MV-4-11 (cell line): ENCODE measurements at regions not wholly inside any gene's neighbourhood (a gene's known extent, or its start where the extent isn't known, plus 50 kb on each side); places are given as distances from the start of the nearest gene placed in this dataset.
"Not testable (repeated sequence)": the region's sequence is repeated elsewhere in the genome, so short reads cannot be mapped to it uniquely, and the experiment has no call there.

ENCODE experiments used
- DNase-seq: peaks from one replicate; lab custom pipeline; 2025; lab: John Stamatoyannopoulos, UW

DNA sequence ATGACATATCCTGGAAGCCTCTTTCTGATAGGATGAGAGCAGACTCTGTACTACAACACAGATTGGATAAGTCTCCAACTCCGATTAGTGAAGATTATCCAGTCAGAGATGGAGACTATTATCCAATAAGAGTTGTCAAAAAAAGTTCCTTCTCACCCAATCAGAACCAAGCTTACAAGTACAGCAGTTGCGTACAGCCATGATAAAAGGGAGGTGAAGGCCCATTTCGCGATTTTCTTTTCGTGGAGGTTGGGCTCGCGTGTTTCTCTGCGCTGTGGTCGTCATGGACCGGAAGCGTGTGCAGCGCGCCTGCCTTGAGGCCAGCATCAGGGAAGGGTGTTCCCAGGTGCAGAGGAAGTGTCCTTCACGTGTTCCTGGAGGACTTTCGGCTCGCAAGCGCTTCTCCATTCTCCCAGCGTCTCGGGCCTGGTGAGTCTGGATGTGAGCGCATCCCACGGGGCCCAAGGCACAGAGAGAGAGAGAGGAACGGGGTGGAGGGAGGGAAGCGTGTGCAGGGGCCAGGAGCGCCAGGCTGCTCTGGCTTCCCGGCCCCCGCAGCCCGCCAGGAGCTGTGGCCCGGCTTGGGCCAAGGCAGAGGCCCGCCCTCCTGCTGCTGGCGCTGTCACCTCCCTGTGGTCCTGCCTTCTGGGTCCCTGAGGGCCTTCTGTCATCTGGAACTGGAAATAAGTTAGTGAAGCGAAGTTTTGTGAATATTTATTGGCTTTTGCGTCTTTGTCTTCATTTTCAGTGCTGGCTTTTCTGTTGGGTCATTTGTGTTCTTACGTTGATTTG lies 53.9 kb downstream of the CDRT15L2 start:
- DNase-seq = not testable (repeated sequence)

DNA sequence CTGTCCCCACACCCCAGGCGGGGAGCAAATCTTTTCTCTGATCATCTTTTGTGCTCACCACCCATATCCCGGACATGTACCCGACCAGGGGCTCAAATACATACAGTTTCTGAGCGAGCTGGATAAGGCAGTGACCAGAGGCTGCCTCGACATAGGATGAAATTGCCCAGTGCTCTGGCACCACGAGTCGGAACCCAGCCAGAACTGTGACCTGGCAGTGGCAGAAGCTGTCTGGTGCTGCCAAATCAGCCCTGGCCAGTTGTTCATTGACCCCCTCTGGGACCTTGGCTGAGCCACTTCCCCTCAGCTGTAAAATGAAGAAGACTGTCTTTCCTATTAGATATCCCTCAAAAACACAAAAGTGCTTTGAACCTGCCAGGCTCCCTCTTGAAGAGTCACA lies 60.6 kb downstream of the CDRT15L2 start:
- not testable (repeated sequence) for DNase-seq

DNA sequence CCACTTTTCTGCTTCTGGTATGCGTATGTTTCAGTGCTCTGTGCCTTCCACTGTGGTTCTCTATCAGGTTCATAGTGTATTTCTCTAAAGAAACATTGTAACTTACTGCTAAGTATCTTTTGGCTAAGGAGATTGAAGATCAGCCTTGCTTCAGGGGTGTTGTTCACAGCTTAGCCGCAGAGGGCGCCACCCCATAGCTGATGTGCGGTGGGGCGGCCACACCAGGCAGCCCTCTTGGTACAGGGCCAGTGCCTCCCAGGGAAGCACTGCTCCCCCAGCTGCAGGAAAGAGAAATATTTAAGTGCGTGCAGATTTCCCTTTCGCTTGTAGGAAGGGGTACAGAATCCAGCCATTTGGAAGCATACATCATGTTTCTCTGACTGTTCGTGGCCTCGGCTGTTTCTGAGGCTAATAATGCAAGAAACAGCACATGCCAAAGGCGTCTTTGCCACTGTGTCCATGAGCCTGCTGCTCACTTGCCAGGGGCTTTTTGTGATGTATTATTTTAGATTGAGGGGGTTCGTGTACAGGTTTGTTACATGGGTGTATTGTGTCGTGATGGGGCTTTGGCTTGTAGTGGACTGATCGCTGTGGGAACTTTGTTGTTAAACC lies 67.2 kb downstream of the CDRT15L2 start:
- DNase-seq = peak; percentile 7

DNA sequence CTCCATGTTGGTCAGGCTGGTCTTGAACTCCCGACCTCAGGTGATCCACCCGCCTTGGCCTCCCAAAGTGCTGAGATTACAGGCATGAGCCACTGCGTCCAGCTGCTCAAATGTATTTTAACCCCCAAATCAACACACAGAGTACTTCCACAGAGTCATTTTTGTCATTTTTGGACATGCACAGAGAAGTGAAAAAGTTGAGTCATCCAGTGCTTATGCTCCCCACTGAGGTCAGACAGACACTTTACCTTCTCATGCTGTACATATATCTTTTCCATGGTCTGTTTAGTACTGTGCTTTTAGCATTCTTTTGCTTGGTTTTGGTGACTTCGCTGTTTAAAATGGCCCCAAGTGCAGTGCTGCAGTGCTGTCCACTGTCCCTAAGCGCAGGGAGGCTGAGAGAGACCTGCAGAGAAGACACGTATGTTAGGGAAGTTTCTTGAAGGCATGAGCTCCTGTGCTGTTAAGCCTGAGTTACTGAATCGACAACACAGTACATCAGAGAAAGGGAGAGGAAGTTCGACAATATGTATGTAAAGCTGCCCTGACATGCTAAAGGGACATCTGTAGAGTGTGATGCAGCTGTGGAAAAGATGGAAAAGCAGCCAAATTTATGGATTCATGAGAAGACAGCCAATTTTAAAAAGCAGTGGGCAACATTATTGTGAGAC lies 69.7 kb downstream of the CDRT15L2 start:
- DNase-seq = peak; percentile 88

DNA sequence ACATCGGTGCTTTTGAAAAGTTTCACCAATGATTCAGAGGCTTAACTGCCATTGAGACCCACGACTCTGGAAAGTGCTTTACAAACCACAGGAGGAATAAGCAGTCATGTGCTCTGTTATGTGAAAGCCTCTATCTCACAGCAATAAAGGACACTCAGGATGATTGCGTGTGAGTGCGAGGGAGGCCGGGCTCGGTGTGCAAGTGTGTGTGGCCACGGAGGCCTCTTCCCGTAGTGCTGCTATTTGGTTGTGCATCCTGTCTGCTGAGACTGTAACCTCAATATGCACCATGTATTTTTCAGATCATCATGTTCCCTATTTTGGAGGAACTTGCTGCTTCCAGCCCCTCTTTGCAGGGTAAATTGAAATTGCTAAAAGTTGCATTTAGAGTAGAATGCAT lies 71.5 kb downstream of the CDRT15L2 start:
- DNase-seq = peak; percentile 80

DNA sequence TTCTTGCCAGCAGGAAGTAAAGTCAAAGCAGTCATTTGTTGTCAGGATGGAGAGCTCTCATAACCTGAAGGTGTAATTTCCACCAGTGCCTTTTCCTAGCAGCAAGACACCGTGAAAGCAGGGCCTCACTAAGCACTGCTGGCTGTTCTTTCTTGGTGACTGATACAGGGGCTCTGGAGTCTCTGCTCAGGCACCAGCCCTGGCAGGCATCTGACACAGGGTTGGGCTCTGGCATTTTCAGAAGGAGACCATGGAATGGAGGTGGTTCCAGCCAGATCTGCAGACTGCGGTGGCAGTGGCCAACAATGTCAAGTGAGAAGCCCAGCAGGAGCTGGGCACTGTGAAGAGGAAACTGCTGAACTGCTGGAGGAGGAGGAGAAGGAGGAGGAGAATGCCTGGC lies 72.2 kb downstream of the CDRT15L2 start:
- not testable (repeated sequence) for DNase-seq

DNA sequence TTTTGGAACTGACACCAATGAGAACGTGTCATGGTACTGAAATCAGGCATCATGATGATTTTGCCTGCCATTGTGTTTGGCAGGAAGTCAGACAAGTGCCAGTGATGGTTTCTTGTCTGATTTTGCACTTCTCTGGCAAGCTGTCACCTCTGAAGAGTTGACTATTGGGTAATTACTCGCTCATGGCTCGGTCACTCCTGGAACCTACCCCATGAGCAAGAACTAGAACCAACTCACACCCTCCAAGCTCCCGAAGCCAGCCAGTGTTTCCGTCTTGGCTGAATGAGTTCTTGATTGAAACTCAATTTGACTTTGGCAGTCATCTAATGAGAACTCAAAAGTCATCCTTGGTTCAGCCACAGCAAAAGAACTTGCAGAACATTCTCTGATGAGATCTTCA lies 73.9 kb downstream of the CDRT15L2 start:
- not testable (repeated sequence) for DNase-seq

DNA sequence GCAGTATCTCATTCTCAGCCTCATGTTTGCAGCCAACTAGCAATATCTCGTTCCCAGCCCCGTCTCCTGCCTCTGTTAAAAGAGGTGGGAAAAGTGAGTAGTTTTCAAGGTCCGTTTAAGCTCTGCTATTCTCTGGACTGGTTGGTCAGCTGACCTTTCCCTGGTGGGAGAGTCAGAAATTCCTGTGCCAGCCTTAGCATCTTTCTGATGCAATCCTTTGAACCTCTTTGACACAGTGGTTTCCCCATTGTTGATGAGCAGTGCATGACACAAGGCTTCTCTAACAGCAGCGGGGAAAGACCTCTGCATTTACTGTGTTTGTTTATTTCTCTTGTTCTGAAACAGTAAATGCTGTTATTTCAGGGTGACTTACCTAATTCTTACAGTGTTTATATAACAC lies 74.6 kb downstream of the CDRT15L2 start:
- not testable (repeated sequence) for DNase-seq

DNA sequence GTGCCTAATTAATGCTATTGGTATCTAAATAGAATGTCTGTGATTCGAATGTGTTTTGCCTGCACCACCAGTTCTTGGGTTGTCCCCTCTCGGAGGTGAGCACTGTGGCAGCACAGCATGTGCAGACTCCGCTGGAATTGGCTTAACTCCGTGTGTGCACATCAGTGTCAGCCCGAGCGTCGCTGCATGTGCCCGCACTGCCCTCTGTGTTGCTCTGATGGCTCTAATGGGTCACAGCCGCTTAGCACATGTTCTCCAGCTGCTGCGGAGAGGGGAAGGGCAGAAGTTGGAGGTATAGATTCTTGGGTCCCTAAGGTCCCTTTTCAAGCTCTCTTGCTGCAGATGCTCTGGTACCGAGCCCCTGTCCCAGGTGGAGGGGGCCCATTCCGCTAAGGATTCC lies 75.1 kb downstream of the CDRT15L2 start:
- not testable (repeated sequence) for DNase-seq

DNA sequence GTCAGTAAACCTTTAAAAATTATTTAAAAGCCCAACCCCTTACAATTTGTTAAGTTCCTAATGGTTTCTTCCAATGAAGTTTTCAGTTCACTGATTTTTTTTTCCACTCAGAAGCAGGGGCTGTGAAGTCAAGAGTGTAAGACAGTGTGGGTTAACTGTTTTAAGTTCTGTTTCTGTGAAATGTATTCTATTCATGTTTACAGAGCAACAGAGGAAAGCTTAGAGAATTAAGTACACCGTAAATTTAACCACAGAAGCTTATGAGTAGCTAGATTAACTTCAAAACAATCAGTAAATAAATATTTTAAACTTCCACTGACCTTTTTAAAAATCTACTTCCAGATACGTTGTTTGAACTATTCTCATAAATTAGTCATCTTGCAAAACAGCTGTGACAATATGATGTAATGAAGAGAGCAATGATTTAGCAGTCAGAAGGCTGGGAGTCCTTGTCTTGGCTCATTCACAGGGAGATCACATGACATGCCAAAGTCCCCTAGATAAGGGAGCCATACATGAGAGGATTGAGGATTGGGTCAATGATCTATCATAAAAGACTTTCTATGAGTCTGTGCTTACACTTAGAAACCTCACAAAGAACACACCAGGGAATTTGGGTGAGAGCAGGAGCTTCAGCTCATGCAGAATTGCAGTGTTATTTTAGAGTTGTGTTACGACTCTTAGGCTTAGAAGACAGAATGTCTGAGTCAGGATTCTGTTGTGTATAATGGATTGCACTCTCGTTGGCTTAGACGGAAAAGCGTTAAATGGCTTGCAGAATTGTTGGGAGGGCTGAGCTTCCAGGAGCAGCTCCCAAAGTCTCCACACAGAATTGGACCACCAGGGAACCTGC lies 85.8 kb downstream of the CDRT15L2 start:
- DNase-seq = not testable (repeated sequence)

DNA sequence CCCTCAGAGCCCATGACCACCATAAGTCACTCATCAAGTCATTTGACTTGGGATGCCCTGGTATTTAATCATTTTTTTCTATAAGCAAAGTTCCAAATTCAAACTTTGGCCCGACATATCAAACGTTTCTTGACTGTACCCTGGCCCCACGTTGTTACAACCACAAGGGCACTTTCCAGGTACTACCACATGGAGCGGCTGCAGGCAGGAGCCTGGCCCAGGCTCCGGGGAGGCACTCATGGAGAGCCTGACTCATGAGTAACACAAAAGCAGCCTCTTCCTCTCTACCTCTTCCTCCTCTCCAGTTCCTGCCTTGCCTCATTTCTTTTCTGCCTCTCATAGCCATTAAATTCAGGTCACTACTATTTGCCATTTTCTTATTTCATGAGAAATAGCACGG lies 87.2 kb downstream of the CDRT15L2 start:
- not testable (repeated sequence) for DNase-seq

DNA sequence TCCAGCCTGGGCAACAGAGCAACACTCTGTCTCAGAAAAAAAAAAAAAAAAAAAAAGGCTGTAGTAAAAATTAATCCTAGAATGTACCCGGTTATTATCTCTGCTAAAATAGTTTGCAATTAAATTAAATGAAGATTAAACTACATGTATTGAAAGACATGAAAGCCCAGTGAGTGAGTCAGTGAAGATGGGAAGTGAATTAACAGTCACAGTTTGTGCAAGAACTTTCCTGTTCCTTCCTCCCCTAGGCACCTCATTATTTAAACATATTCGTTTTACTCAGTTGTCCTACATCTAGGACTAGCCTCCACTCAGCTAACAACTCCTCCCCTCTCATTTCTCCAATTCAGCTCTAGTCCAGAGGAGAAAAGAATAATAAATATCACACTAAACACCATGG lies 88.2 kb downstream of the CDRT15L2 start:
- DNase-seq = not testable (repeated sequence)

DNA sequence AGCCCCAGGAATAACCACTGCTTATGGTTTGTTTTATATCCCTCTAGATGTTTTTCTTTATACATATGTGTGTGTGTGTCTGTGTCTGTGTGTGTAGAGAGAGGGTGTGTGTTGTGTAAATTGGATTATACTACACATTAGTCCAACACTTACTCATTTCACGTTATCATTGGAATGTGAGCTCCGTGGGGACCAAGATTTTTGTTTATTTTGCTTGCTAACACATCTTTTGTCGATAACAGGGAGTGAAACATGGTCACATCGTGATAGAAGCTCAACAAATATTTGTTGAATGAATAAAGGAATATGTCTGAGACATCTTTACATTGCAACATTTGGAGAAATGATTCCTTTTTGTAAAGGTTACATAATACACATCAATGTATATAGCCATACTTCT lies 88.8 kb downstream of the CDRT15L2 start:
- DNase-seq = not testable (repeated sequence)

DNA sequence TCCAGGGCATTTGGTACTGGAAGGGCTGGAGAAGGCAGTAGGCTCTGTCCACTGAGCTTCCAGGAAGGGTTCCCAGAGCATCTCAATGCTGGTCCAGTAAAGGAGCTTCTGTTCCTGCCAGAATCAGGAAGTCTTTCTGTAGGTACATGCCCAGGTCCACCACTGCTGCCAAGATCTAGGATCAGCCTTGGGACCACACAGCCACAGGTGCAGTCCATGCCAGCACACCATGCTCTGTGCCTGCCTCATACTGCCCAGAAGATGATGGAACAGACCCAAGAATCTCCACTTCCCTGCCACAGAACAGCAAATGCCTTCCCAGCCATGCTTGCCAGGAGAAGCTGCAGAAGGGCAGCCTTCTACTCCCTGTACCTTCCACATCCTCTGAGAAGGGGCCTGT lies 89.3 kb downstream of the CDRT15L2 start:
- DNase-seq = not testable (repeated sequence)

DNA sequence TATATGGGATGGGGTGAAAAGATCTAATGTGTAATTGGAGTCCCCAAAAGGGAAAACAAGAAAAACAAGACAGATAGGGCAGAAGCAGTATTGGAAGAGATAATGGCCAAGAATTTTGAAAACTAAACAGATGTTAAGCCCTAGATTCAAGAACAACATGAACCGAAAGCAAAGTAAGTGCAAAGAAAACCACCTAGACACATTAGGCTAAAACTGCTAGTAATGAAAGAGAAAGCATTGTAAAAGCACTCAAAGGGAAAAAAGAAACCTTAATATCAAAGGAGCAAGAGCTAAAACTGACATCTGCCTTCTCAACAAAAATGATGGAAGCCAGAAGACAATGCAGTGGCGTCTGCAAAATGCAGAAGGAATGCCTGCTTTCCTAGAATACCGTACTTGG lies 91.0 kb downstream of the CDRT15L2 start:
- not testable (repeated sequence) for DNase-seq

DNA sequence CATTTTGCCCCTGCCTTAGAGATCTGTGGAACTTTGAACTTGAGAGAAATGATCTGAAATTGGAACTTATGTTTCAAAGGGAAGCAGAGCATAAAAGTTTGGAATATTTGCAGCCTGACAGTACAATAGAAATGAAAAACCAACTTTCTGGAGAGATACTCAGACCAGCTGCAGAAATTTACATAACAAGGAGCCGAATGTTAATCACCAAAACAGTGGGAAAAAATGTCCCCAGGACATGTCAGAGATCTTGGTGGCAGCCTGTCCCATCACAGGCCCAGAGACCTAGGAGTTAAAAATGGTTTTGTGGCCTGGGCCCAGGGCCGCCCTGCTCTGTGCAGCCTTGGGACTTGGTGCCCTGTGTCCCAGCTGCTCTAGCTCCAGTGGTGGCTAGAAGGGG lies 94.8 kb downstream of the CDRT15L2 start:
- DNase-seq = not testable (repeated sequence)

DNA sequence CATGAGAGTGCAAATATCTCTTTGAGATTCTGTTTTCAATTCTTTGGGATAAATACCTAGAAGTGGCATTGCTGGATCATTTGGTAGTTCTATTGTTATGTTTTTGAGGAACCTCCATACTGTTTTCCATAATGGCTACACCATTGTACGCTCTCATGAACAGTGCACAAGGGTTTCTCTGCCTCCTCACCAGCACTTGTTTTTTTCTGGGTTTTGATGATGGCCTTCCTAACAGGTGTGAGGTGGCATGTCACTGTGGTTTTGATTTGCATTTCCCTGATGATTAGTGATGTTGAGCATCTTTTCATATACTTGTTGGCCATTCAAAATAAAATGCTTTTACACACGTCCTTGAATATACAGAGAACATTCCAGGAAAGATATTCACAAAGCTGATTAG lies 96.2 kb downstream of the CDRT15L2 start:
- DNase-seq = not testable (repeated sequence)

DNA sequence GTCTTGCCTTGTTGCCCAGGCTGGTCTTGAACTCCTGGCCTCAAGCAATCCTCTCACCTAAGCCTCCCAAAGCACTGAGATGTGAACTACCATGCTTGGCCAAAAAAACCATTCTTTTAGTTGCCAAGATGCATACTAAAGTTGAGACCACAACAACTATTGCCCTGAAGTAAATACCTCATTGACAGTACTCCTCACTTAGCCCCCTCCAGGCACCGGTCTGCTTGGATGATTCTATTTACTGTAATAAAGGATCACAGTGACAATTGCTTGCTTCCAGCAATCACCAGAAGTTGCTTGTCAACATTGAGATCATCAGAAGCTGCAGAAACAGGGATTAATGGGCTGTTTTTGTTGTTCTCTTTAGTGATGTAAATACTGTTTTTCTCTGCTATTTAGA lies 97.1 kb downstream of the CDRT15L2 start:
- DNase-seq = not testable (repeated sequence)

DNA sequence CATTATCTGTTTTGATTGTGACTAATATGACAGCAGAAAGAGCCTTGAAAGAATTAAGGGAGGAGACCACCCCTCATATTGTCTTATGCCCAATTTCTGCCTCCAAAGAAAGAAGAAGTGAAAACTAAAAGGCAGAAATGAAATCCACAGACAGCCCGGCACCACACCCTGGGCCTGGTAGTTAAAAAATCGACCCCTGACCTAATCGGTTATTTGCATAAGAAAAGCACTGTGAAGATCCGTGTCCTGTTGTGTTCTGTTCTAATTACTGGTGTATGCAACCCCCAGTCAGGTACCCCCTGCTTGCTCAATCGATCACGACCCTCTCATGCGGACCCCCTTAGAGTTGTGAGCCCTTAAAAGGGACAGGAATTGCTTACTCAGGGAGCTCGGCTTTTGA lies 97.9 kb downstream of the CDRT15L2 start:
- DNase-seq = peak; percentile 56

DNA sequence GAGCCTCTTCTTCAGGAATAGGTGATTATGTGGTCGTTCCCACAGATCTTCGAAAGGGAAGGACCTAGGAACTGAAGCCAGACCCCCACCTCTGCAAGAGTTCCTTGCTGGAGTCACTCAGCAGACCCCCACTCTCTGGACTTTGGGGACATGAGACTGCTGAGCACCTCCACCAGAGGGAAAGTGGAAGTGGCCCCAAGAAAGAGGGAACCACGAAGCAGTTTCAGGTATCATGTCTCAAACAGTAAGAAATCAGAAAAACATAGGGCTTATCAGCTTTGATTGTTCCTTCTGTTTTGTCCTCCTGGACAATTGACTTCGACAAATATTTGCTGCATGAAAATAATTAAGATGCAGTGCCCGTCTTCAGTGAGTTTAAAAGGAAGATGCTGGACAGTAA lies 98.9 kb downstream of the CDRT15L2 start:
- DNase-seq = not testable (repeated sequence)

DNA sequence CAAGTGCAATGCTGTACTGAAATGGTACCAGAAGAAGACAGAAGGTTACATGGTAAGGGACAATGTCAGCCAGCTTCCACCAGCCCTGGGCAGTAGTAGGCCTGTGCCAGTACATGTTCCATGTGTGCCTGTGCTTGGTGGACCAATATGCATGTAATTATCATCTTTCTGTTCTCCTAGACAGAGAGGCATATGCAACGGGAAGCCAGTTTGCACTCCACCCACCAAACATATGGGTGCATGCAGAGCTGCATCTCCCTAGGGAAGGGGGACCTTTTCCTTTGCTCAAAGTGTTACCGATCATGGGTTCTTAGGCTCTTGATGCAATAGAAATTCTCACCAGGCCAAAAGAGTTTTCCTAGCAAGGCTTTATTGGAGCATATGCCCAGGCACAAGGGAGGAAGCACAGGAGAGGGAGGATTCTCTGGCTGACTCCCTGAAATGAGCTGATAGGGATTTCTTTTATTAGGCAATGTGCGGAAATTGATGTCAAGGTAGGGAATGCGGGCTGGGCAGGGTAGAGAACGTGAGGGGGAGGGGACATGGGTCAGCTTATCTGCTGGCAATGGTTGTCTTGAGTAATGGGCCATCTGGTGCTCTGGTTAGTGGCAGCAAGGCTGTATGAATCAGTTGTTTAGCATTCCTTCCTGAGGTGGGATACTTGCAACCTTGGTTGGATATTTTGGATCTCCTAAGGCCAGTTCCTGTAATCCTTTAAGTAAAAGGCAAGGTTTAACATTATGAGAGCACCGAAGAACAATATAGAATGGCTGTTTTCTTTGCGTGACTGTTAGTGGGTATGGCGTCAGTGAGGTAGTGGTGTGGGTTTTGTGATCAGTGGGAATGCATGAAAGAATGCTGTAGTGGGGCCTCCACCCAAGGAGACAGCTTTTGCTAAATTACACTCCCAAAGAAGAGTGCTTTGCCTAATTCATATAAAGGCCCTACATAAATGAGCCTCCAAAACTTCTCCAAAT lies 102.5 kb downstream of the CDRT15L2 start:
- DNase-seq = not testable (repeated sequence)
